ENCODE measurements at regions not wholly inside any gene's neighbourhood (a gene's known extent, or its start where the extent isn't known, plus 50 kb on each side); places are given as distances from the start of the nearest gene placed in this dataset.

DNA sequence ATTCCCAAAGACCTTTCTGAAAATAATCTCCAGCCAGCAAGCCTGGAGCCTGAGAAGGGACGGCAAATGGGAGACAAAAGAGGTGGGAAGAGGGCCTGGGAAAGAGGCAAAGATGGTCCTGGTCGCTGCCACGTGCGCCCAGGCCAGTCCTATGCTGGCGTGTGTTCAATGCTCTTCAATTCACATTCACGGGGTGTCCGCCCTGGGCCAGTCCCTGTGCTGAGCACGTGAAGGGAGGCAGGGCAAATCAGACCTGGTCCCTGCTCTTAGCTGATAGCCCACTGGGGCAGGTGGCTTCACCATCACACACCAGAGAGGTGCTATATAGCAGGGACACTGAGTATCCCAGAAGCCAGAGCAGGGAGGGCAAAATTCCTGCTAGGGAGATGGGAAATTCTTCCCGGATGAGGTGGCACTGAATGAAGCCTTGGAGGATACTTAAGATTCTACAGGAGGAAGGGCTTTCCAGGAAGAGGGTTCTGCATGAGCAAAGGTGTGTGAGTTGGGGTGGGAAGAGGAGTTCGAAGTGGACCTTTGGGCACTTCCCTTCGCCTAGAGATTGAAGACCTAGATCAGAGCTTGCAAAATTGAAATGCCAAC, 148.2 kb downstream of the CHST1 start:
- no peak for DNase-seq

GRCh38 chr11:45513821-45514340, 151.5 kb downstream of the CHST1 start:
- no peak for DNase-seq

- DNase-seq: no peak
Measured at GRCh38 chr11:45512471-45513148, 152.8 kb downstream of the CHST1 start.

DNA sequence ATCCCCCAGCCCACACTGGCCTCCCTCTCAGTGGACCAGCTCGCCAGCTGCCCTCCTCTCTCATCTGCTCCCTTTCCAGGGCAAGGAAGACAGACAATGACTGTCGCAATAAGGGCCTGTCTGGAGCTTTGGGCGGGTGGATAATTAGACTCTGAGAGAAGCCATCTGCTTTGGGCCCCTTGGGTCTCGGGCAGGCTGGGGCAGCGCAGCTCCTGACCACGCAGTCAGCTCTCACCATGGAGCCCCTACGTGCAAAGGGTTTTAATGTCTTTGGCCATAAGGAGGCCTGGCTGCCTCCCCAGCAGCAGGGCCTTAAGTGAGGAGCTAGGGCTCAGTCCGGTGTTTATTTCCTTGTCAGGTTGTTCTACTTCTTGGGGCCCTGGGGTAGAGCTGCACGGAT, 153.9 kb downstream of the CHST1 start:
- no peak for DNase-seq

- no peak for DNase-seq
Measured at GRCh38 chr11:45507916-45508315, 157.5 kb downstream of the CHST1 start.

DNA sequence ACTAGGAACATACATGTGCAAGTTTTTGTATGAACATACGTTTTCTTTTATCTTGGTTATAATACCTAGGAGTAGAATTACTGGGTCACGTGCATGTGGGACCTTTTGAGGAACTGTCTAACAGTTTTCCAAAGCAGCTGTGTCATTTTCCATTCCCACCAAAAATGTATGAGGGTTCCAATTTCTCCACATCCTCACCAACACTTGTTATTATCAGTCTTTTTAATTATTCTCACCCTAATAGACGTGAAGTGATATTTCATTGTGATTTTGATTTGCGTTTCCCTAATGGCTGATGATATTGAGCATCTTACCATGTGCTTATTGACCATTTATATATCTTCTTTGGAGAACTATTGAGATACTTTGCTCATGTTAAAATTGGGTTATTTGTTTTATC, 162.1 kb downstream of the CHST1 start:
- no peak for DNase-seq

DNA sequence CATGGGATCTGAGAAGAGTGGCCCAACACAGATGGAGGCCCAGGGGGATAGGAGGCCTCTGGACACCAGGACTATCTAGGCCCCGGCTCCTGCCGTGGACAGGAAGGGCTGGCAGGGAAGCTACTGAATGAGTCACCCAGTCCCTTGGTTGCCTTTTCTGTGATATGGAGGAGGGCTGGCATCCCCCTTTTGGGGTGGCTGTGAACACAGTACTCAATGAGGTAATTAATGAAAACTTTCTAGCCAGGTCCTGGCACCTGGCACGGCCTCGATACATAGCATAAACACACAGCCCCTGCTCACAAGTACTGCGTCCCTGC, 163.2 kb downstream of the CHST1 start:
- no peak for DNase-seq

DNA sequence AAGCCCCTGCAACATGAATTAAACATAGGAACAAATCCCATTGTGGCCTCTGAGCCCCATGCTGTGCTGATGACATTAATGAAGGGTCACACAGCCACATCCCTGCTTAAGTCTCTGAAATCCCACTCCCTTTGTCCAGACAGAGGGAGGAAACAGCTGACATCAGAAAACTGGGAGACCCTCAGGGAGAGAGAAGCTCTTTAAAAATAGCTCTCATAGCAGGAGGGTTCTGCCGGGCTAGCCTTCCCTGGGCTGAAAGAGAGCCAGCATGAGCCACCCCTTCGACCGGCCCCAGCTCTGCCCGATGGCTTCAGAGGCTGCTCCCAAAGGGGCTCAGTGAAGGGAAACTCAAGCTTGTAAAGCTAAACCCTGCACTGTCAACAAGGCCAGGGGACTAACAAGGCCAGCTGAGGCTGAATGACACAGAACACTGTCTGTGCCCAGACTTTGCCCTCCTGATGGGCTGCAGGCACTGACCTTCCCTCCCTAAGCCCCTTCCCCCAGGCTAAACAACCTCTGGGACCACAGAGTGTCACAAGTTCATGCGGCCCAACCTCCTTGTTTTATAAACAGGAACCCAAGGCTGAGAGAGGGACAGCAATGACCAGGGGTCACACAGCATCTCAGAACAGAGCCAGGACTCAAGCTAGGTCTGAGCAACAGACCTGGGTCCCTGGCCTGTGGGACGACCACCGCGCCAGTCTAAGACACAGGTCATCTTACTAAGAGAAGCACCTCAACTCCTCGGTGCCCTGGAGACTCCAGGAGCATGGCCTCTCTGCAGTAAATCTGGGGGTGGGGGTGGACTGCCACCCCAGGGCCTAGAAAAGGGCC, 163.8 kb downstream of the CHST1 start:
- DNase-seq: no peak

DNA sequence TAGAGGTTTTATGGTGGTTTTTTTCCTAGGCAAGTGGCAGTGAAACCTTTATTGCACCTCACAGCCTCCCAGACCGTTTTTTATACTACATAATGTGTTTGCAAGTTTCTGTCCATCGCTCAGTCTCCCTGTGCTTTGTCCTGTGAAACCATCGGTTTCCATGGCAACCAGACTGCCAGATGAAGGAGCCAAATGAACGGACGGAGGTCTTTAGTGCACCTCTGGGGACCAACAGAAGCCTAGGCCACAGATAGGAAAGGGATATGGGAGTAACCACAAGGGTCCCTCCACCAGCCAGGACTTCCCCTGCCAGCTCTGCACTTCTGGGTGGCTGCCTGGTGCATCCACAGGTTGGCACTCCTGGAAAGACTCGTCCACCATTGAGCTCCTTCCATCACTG, 165.0 kb downstream of the CHST1 start:
- no peak for DNase-seq

DNA sequence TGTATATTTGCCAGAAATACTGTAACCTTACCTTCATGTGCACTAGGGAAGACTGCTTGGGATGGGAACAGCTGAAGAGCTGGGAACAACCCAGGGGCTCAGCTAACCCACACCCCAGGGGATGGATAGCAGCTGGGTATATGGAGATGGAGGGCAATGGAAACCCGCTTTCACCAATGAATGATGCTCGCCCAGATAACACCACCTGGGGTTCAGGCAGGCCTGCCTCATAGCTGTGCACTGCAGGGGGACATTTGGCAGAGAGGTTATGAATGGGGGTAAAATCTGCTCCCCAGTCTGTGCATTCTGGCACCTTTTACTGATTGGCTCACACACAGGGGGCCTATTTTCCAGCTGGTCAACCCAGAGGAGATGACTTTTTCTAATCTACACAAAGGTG, 170.7 kb downstream of the CHST1 start:
- DNase-seq: no peak

DNA sequence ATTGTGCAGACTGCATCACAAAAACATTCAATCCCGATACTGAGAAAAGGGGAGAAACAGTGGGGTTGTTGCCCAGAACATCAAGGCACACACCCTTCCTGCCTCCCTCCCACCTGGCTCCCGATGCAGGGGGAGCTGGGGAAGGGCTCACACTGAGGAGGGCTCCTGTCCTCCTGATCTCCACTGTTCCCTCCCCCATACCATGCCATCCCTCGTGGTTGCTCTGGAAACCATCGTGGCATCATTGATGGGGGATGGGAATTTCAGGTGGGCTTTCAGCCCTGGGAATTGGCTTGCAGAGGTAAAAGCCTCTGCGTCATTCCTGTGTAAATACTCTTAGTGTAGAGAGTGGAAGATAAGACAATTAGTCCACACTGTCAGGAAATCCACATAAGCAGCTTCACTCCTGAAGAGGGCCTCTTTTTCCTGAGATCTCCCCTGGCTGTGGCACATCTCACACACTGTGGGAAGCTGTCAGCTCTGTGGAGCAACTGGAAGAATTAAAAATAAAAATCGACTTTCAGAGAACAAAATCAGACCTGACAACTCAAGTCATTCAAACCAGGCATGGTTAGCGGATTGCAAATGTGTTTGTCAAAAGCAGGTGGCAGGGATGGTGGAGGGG, 176.0 kb downstream of the CHST1 start:
- no peak for DNase-seq

GRCh38 chr11:45486461-45486860, 179.0 kb downstream of the CHST1 start:
- DNase-seq: no peak

GRCh38 chr11:45485070-45485707, 180.2 kb downstream of the CHST1 start:
- no peak for DNase-seq

GRCh38 chr11:45484326-45484883, 181.0 kb downstream of the CHST1 start:
- no peak for DNase-seq

- no peak for DNase-seq
Measured at GRCh38 chr11:45483416-45483815, 182.0 kb downstream of the CHST1 start.

DNA sequence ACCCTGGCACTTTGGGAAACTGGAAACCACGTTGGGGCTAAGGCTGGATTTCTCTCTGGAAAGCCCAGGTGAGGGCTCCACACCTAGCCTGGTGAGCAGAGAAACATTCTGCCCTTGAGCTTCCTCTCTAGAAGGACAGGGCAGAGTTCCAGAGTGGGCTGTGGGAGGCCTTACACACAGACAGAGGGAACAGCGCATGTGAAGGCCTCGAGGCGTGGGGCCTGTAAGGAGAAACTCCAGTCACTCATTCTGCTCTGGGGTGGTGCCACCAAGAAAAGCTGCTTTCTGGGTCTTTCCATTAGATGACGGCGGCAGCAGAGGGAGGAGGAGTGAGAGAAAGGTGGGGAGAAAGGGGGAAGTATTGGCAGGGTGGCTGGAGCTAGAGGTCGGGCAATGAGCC, 183.1 kb downstream of the CHST1 start:
- DNase-seq: no peak

DNA sequence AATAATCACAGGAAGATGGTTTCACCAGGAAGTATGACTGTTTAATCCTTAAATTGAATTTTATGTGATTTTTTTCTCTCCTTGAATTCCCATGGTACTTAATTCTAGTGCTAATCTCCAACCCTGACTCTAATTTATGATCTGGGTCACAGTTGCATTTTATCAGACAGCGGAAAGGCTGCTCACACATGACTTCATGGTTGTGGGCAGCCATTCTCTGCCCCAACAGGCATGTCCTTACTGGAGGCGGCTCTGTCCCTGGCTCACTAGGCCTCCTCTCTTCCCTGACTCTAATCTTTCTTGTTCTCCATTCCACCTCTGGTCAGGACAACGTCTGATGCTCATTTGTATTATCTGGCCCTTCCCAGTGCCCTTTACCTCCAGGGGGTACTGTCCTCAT, 184.4 kb downstream of the CHST1 start:
- no peak for DNase-seq

- DNase-seq: no peak
Measured at GRCh38 chr11:45477588-45477987, 187.8 kb downstream of the CHST1 start.

GRCh38 chr11:45476126-45476525, 189.3 kb downstream of the CHST1 start:
- DNase-seq: no peak

GRCh38 chr11:45475173-45475572, 189.0 kb upstream of the SYT13 start:
- no peak for DNase-seq

DNA sequence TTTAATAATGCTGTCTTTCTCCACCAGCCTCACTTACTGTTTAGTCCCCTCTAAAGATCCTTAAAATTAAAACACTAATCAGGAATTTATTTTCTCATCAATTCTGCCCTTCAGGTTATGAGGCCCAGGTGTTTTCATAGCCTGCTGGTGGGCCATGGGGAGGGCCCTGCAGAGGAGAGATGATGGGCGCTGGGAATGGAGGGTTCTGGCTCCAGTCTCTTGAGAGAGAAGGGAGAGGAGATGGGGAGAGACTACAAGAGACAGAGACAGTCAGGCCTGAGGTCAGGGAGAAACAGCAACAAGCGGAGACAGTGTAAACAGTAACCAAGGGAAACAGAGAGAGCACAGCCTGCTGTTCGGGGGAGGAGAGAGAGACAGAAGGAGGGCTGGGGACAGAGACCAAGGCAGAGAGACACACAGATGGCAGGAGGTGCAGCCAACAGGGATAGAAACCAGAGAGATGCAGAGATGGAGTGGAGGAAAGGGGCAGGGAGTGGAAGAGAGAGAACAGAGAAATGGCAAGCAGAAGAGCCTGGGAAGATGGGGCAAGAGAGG, 187.3 kb upstream of the SYT13 start:
- DNase-seq: no peak

DNA sequence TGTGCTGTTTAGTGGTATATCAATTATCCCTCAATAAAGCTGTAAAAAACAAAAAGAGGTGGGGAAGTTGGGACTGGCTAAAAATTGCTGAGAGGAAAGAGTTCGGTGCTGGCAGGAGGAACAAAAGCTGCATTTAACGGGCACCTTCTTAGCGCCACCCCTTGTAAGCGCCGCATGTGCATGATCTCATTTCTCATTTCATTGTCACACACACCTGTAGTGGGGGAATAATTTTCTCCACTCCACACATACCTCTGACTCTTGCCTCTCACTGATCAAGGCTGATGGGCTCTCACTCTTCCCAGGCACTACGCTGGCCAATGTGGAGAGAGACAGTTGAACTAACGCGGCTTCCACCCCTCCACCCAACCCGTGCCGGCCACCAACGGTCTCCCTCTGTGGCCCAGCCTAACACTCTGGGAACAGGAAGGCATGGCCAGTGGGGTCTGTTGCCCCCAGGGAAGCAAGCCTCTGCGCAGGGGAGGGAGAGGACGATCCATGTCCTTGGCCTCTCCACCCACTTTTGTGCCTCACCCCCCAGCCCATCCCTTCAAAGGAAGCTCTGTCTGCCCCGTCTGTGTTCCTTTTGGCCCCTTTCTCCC, 186.7 kb upstream of the SYT13 start:
- no peak for DNase-seq
